ENCODE measurements at regions not wholly inside any gene's neighbourhood (a gene's known extent, or its start where the extent isn't known, plus 50 kb on each side); places are given as distances from the start of the nearest gene placed in this dataset.

DNA sequence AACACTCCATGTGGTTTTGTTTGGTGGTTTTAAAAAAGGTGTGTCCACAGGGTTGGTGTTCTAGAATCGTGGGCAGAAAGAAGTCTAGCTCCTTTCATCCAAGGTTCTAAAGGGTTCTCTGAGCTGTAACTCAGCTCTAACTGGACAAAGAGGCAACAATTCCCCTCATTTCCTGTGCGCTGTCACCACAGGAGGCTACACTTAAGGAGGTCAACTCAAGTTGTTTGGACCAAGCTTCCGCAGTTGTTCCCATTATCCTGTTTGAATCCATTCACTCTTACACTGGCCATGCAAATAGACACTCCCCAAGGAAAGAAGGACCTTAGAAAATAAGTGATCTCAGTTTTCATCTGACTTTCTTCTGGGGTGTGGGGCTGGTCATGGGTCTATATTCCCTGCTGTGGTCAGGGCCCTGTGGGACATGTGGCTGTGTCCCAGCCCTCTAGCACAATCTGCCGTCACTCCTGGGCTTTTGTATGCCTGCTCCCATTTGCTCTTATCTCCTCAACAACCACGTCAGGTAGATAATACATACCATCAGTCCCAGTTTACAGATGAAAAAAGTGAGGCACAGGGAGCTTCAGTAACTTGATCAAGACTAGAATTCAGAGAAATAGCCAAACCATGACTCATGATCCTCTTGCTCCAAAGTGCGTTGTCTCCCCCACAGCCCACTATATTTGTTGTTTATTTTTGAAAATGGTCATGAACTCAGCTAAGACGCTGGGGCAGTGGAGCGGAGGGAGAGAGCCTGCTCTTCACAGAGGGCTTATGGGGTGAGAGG is 103.6 kb downstream of the RHOU start:
- H3K27me3 Mint-ChIP-seq (ENCODE audit: insufficient read depth, low read depth, poor library complexity), result no peaks in the 10 kb centered on the region
- no peaks in the 10 kb centered on the region; the same call in 2 of the 3 replicates for H3K4me1 Mint-ChIP-seq
- H3K27ac Mint-ChIP-seq, result no peak overlapping the region

More for the DNA sequence above, 103.6 kb downstream of the RHOU start:
- Mint-ChIP-seq H3K36me3 (ENCODE audit: low read depth) (peaks cover 12% of the 10 kb centered on the region), H3K4me3 (no peak overlapping the region), H3K9me3 (peaks cover 15% of the 10 kb centered on the region)
- Histone ChIP-seq H3K4me2 (no peak overlapping the region), H3K79me2 (replicated peaks; ENCODE audit: insufficient read depth) (no peaks in the 10 kb centered on the region), H3K4me3 (no peak overlapping the region), H3F3A (replicated peaks; ENCODE audit: low read depth) (no peaks in the 10 kb centered on the region), H3K27me3 (ENCODE audit: insufficient read depth) (no peaks in the 10 kb centered on the region), H3K9me2 (ENCODE audit: insufficient read depth) (no peaks in the 10 kb centered on the region), H4K20me1 (replicated peaks; ENCODE audit: insufficient read depth) (no peaks in the 10 kb centered on the region), H3K4me1 (ENCODE audit: insufficient read depth) (no peaks in the 10 kb centered on the region), H3K36me3 (ENCODE audit: insufficient read depth) (no peaks in the 10 kb centered on the region), H2AFZ (no peak overlapping the region; the same call in none of the 2 replicates), H3K27ac (ENCODE audit: low read depth) (no peak overlapping the region)
- DNase-seq (ENCODE audit: low spot score) (no peak), ATAC-seq (no peak)
- TF ChIP-seq STAT1 (IDR thresholded peaks at IDR 0.05; ENCODE audit: unreplicated experiment) (no peak), NANOG (IDR thresholded peaks at IDR 0.05; ENCODE audit: borderline replicate concordance) (no peak), JUNB (IDR thresholded peaks at IDR 0.05; ENCODE audit: unreplicated experiment) (no peak), ZNF114 (CRISPR knock-in tag; IDR thresholded peaks at IDR 0.05) (no peak), EZH2 (IDR thresholded peaks at IDR 0.05; ENCODE audit: low read depth, unreplicated experiment) (no peak), ZNF331 (CRISPR knock-in tag; IDR thresholded peaks at IDR 0.05; ENCODE audit: low read depth) (no peak), POLR2AphosphoS5 (IDR thresholded peaks at IDR 0.05; ENCODE audit: low read depth) (no peak), EZH2phosphoT487 (IDR thresholded peaks at IDR 0.05; ENCODE audit: unreplicated experiment) (no peak), CREB1 (CRISPR knock-in tag; IDR thresholded peaks at IDR 0.05; ENCODE audit: low read depth) (no peak)
- TF ChIP-seq, protein P1, sequence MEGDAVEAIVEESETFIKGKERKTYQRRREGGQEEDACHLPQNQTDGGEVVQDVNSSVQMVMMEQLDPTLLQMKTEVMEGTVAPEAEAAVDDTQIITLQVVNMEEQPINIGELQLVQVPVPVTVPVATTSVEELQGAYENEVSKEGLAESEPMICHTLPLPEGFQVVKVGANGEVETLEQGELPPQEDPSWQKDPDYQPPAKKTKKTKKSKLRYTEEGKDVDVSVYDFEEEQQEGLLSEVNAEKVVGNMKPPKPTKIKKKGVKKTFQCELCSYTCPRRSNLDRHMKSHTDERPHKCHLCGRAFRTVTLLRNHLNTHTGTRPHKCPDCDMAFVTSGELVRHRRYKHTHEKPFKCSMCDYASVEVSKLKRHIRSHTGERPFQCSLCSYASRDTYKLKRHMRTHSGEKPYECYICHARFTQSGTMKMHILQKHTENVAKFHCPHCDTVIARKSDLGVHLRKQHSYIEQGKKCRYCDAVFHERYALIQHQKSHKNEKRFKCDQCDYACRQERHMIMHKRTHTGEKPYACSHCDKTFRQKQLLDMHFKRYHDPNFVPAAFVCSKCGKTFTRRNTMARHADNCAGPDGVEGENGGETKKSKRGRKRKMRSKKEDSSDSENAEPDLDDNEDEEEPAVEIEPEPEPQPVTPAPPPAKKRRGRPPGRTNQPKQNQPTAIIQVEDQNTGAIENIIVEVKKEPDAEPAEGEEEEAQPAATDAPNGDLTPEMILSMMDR (conservative IDR thresholded peaks at IDR 0.05; ENCODE audit: low read depth in 2 of 2), result no peak
- TF ChIP-seq, protein P2, sequence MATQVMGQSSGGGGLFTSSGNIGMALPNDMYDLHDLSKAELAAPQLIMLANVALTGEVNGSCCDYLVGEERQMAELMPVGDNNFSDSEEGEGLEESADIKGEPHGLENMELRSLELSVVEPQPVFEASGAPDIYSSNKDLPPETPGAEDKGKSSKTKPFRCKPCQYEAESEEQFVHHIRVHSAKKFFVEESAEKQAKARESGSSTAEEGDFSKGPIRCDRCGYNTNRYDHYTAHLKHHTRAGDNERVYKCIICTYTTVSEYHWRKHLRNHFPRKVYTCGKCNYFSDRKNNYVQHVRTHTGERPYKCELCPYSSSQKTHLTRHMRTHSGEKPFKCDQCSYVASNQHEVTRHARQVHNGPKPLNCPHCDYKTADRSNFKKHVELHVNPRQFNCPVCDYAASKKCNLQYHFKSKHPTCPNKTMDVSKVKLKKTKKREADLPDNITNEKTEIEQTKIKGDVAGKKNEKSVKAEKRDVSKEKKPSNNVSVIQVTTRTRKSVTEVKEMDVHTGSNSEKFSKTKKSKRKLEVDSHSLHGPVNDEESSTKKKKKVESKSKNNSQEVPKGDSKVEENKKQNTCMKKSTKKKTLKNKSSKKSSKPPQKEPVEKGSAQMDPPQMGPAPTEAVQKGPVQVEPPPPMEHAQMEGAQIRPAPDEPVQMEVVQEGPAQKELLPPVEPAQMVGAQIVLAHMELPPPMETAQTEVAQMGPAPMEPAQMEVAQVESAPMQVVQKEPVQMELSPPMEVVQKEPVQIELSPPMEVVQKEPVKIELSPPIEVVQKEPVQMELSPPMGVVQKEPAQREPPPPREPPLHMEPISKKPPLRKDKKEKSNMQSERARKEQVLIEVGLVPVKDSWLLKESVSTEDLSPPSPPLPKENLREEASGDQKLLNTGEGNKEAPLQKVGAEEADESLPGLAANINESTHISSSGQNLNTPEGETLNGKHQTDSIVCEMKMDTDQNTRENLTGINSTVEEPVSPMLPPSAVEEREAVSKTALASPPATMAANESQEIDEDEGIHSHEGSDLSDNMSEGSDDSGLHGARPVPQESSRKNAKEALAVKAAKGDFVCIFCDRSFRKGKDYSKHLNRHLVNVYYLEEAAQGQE (IDR thresholded peaks at IDR 0.05; ENCODE audit: unreplicated experiment), result no peak
- TF ChIP-seq, protein P3, sequence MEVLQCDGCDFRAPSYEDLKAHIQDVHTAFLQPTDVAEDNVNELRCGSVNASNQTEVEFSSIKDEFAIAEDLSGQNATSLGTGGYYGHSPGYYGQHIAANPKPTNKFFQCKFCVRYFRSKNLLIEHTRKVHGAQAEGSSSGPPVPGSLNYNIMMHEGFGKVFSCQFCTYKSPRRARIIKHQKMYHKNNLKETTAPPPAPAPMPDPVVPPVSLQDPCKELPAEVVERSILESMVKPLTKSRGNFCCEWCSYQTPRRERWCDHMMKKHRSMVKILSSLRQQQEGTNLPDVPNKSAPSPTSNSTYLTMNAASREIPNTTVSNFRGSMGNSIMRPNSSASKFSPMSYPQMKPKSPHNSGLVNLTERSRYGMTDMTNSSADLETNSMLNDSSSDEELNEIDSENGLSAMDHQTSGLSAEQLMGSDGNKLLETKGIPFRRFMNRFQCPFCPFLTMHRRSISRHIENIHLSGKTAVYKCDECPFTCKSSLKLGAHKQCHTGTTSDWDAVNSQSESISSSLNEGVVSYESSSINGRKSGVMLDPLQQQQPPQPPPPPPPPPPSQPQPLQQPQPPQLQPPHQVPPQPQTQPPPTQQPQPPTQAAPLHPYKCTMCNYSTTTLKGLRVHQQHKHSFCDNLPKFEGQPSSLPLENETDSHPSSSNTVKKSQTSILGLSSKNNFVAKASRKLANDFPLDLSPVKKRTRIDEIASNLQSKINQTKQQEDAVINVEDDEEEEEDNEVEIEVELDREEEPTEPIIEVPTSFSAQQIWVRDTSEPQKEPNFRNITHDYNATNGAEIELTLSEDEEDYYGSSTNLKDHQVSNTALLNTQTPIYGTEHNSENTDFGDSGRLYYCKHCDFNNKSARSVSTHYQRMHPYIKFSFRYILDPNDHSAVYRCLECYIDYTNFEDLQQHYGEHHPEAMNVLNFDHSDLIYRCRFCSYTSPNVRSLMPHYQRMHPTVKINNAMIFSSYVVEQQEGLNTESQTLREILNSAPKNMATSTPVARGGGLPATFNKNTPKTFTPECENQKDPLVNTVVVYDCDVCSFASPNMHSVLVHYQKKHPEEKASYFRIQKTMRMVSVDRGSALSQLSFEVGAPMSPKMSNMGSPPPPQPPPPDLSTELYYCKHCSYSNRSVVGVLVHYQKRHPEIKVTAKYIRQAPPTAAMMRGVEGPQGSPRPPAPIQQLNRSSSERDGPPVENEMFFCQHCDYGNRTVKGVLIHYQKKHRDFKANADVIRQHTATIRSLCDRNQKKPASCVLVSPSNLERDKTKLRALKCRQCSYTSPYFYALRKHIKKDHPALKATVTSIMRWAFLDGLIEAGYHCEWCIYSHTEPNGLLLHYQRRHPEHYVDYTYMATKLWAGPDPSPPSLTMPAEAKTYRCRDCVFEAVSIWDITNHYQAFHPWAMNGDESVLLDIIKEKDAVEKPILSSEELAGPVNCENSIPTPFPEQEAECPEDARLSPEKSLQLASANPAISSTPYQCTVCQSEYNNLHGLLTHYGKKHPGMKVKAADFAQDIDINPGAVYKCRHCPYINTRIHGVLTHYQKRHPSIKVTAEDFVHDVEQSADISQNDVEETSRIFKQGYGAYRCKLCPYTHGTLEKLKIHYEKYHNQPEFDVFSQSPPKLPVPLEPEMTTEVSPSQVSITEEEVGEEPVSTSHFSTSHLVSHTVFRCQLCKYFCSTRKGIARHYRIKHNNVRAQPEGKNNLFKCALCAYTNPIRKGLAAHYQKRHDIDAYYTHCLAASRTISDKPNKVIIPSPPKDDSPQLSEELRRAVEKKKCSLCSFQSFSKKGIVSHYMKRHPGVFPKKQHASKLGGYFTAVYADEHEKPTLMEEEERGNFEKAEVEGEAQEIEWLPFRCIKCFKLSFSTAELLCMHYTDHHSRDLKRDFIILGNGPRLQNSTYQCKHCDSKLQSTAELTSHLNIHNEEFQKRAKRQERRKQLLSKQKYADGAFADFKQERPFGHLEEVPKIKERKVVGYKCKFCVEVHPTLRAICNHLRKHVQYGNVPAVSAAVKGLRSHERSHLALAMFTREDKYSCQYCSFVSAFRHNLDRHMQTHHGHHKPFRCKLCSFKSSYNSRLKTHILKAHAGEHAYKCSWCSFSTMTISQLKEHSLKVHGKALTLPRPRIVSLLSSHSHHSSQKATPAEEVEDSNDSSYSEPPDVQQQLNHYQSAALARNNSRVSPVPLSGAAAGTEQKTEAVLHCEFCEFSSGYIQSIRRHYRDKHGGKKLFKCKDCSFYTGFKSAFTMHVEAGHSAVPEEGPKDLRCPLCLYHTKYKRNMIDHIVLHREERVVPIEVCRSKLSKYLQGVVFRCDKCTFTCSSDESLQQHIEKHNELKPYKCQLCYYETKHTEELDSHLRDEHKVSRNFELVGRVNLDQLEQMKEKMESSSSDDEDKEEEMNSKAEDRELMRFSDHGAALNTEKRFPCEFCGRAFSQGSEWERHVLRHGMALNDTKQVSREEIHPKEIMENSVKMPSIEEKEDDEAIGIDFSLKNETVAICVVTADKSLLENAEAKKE (CRISPR knock-in tag; IDR thresholded peaks at IDR 0.05), result no peak
- TF ChIP-seq, protein P4, sequence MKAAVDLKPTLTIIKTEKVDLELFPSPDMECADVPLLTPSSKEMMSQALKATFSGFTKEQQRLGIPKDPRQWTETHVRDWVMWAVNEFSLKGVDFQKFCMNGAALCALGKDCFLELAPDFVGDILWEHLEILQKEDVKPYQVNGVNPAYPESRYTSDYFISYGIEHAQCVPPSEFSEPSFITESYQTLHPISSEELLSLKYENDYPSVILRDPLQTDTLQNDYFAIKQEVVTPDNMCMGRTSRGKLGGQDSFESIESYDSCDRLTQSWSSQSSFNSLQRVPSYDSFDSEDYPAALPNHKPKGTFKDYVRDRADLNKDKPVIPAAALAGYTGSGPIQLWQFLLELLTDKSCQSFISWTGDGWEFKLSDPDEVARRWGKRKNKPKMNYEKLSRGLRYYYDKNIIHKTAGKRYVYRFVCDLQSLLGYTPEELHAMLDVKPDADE (IDR thresholded peaks at IDR 0.05), result no peak

All from GM23338 (cell line).